Naive B cell (primary cell): ENCODE measurements at regions not wholly inside any gene's neighbourhood (a gene's known extent, or its start where the extent isn't known, plus 50 kb on each side); places are given as distances from the start of the nearest gene placed in this dataset.
"Not testable (repeated sequence)": the region's sequence is repeated elsewhere in the genome, so short reads cannot be mapped to it uniquely, and the experiment has no call there.

Experiments used
- ATAC-seq, 2 donors: fragments of 150-1000 bp; cut with Tn5 transposase; 2 replicates each; pipeline ENCODE4 v1.10.0; 2021; ENCODE audit warnings: low read depth in 2 of 2, mild to moderate bottlenecking in 2 of 2, moderate library complexity in 2 of 2
- DNase-seq: peaks from one replicate; pipeline ENCODE4 v3.0.0; 2022
- H3K27ac Mint-ChIP-seq, 6 donors: one replicate each; pipeline ENCODE4 v1.8.0; 2020 to 2022; ENCODE audit warnings: mild to moderate bottlenecking in 6 of 6, mixed read lengths in 6 of 6, moderate library complexity in 5 of 6, inconsistent platforms in 2 of 6
- H3K27me3 Mint-ChIP-seq, 3 donors: one replicate each; pipeline ENCODE4 v1.8.0; 2021 to 2022; ENCODE audit warnings: mixed read lengths in 3 of 3, mild to moderate bottlenecking in 1 of 3
- H3K36me3 Mint-ChIP-seq, 2 donors: one replicate each; pipeline ENCODE4 v1.8.0; 2020 to 2022; ENCODE audit warnings: mixed read lengths in 2 of 2, inconsistent platforms in 1 of 2, mild to moderate bottlenecking in 1 of 2
- H3K4me1 Mint-ChIP-seq, 3 donors: one replicate each; pipeline ENCODE4 v1.8.0; 2020 to 2022; ENCODE audit warnings: mixed read lengths in 3 of 3, inconsistent platforms in 1 of 3, mild to moderate bottlenecking in 1 of 3, moderate library complexity in 1 of 3
- H3K4me3 Mint-ChIP-seq, 8 donors: one replicate each; pipeline ENCODE4 v1.8.0; 2020 to 2022; ENCODE audit warnings: mild to moderate bottlenecking in 8 of 8, mixed read lengths in 8 of 8, moderate library complexity in 8 of 8, inconsistent platforms in 2 of 8
- H3K9me3 Mint-ChIP-seq, 7 donors: one replicate each; pipeline ENCODE4 v1.8.0; 2020 to 2022; ENCODE audit warnings: mixed read lengths in 7 of 7, mild to moderate bottlenecking in 5 of 7, inconsistent platforms in 2 of 7, moderate library complexity in 1 of 7

- no peak overlapping the region for H3K27ac Mint-ChIP-seq
- DNase-seq (no peak), ATAC-seq (no peak)
- no peak overlapping the region for H3K4me3 Mint-ChIP-seq
- H3K9me3 Mint-ChIP-seq: peaks cover 2 to 15% (median 4%) of the 10 kb centered on the region in 7 donors
- H3K36me3 Mint-ChIP-seq: peaks cover 0 to 7% of the 10 kb centered on the region in 2 donors
- H3K27me3 Mint-ChIP-seq: no peaks in the 10 kb centered on the region
- no peaks in the 10 kb centered on the region for H3K4me1 Mint-ChIP-seq
Measured at GRCh38 chr10:94116848-94117247, 123.1 kb downstream of the PLCE1 start.

- peaks cover 0 to 3% (median 0%) of the 10 kb centered on the region in 3 donors for H3K27me3 Mint-ChIP-seq
- no peak overlapping the region for H3K4me3 Mint-ChIP-seq
- ATAC-seq: no peak
- H3K27ac Mint-ChIP-seq: no peak overlapping the region
- H3K36me3 Mint-ChIP-seq: no peaks in the 10 kb centered on the region
- DNase-seq: no peak
- H3K4me1 Mint-ChIP-seq: no peaks in the 10 kb centered on the region
- H3K9me3 Mint-ChIP-seq: peaks cover 0 to 9% (median 4%) of the 10 kb centered on the region in 7 donors
Measured at GRCh38 chr10:94122211-94122610, 128.5 kb downstream of the PLCE1 start.

GRCh38 chr10:94123258-94123995 is 129.7 kb downstream of the PLCE1 start:
- no peak overlapping the region for H3K27ac Mint-ChIP-seq

GRCh38 chr10:94124147-94124546 is 130.4 kb downstream of the PLCE1 start:
- H3K27ac Mint-ChIP-seq, ATAC-seq, H3K4me1 Mint-ChIP-seq, H3K36me3 Mint-ChIP-seq, H3K27me3 Mint-ChIP-seq, DNase-seq, H3K9me3 Mint-ChIP-seq, H3K4me3 Mint-ChIP-seq: not testable (repeated sequence)

More at GRCh38 chr10:94123258-94123995, 129.7 kb downstream of the PLCE1 start:
- Mint-ChIP-seq H3K9me3 (peaks cover 0 to 4% (median 2%) of the 10 kb centered on the region in 7 donors), H3K27me3 (peaks cover 0 to 3% (median 0%) of the 10 kb centered on the region in 3 donors), H3K36me3 (no peaks in the 10 kb centered on the region), H3K4me3 (no peak overlapping the region), H3K4me1 (no peaks in the 10 kb centered on the region)
- no peak for ATAC-seq
- DNase-seq: no peak

GRCh38 chr10:94125268-94125667 is 131.5 kb downstream of the PLCE1 start:
- H3K4me3 Mint-ChIP-seq, H3K27me3 Mint-ChIP-seq, H3K27ac Mint-ChIP-seq, H3K4me1 Mint-ChIP-seq, DNase-seq, ATAC-seq, H3K9me3 Mint-ChIP-seq, H3K36me3 Mint-ChIP-seq: not testable (repeated sequence)

- Mint-ChIP-seq H3K36me3 (no peaks in the 10 kb centered on the region), H3K4me3 (no peak overlapping the region), H3K4me1 (no peaks in the 10 kb centered on the region), H3K27me3 (peaks cover 0 to 3% (median 0%) of the 10 kb centered on the region in 3 donors), H3K9me3 (no peaks in the 10 kb centered on the region), H3K27ac (no peak overlapping the region)
- DNase-seq (no peak), ATAC-seq (no peak)
Measured at GRCh38 chr10:94125856-94126255, 132.1 kb downstream of the PLCE1 start.

- no peaks in the 10 kb centered on the region for H3K36me3 Mint-ChIP-seq
- no peaks in the 10 kb centered on the region for H3K4me1 Mint-ChIP-seq
- peaks cover 0 to 8% (median 6%) of the 10 kb centered on the region in 3 donors for H3K27me3 Mint-ChIP-seq
- no peaks in the 10 kb centered on the region for H3K9me3 Mint-ChIP-seq
- ATAC-seq: no peak
- H3K27ac Mint-ChIP-seq: no peak overlapping the region
- no peak for DNase-seq
- H3K4me3 Mint-ChIP-seq: no peak overlapping the region
Measured at GRCh38 chr10:94129393-94130130, 135.8 kb downstream of the PLCE1 start.

GRCh38 chr10:94131885-94132284 is 138.2 kb downstream of the PLCE1 start:
- Mint-ChIP-seq H3K4me1 (no peaks in the 10 kb centered on the region), H3K4me3 (no peak overlapping the region), H3K27ac (no peak overlapping the region), H3K9me3 (no peaks in the 10 kb centered on the region), H3K27me3 (peaks cover 0 to 8% (median 6%) of the 10 kb centered on the region in 3 donors), H3K36me3 (no peaks in the 10 kb centered on the region)
- no peak for ATAC-seq
- no peak for DNase-seq

GRCh38 chr10:94133239-94133638 is 139.5 kb downstream of the PLCE1 start:
- no peaks in the 10 kb centered on the region for H3K36me3 Mint-ChIP-seq

GRCh38 chr10:94137747-94138146 is 144.0 kb downstream of the PLCE1 start:
- Mint-ChIP-seq H3K9me3 (peaks cover 0 to 4% (median 0%) of the 10 kb centered on the region in 7 donors), H3K27me3 (peaks cover 0 to 3% (median 0%) of the 10 kb centered on the region in 3 donors), H3K4me3 (no peak overlapping the region), H3K36me3 (no peaks in the 10 kb centered on the region), H3K4me1 (no peaks in the 10 kb centered on the region), H3K27ac (no peak overlapping the region)
- DNase-seq: no peak
- ATAC-seq: no peak

More at GRCh38 chr10:94133239-94133638, 139.5 kb downstream of the PLCE1 start:
- H3K4me3 Mint-ChIP-seq: no peak overlapping the region
- no peak for ATAC-seq
- H3K27ac Mint-ChIP-seq: peak overlapping the region in 1 of 6 donors; percentile 67
- no peak for DNase-seq
- H3K9me3 Mint-ChIP-seq: no peaks in the 10 kb centered on the region
- no peaks in the 10 kb centered on the region for H3K4me1 Mint-ChIP-seq
- peaks cover 0 to 8% (median 6%) of the 10 kb centered on the region in 3 donors for H3K27me3 Mint-ChIP-seq

GRCh38 chr10:94138391-94138790 is 144.7 kb downstream of the PLCE1 start:
- Mint-ChIP-seq H3K4me1 (no peaks in the 10 kb centered on the region), H3K36me3 (no peaks in the 10 kb centered on the region), H3K9me3 (peaks cover 0 to 4% (median 0%) of the 10 kb centered on the region in 7 donors), H3K27me3 (peaks cover 0 to 3% (median 0%) of the 10 kb centered on the region in 3 donors), H3K4me3 (no peak overlapping the region), H3K27ac (no peak overlapping the region)
- ATAC-seq: no peak
- no peak for DNase-seq

GRCh38 chr10:94143261-94143660 is 149.5 kb downstream of the PLCE1 start:
- no peak for ATAC-seq
- H3K27ac Mint-ChIP-seq: no peak overlapping the region
- peaks cover 0 to 12% (median 0%) of the 10 kb centered on the region in 7 donors for H3K9me3 Mint-ChIP-seq
- no peaks in the 10 kb centered on the region for H3K4me1 Mint-ChIP-seq
- no peak for DNase-seq
- H3K4me3 Mint-ChIP-seq: no peak overlapping the region
- H3K27me3 Mint-ChIP-seq: peaks cover 0 to 5% (median 3%) of the 10 kb centered on the region in 3 donors
- no peaks in the 10 kb centered on the region for H3K36me3 Mint-ChIP-seq

- H3K27ac Mint-ChIP-seq: peak overlapping the region in 1 of 6 donors; percentile 48
- H3K27me3 Mint-ChIP-seq: peaks cover 0 to 6% (median 3%) of the 10 kb centered on the region in 3 donors
- peaks cover 0 to 9% (median 0%) of the 10 kb centered on the region in 7 donors for H3K9me3 Mint-ChIP-seq
- no peak for ATAC-seq
- no peaks in the 10 kb centered on the region for H3K36me3 Mint-ChIP-seq
- DNase-seq: no peak
- no peak overlapping the region for H3K4me3 Mint-ChIP-seq
- H3K4me1 Mint-ChIP-seq: no peaks in the 10 kb centered on the region
Measured at GRCh38 chr10:94146313-94146712, 152.6 kb downstream of the PLCE1 start.

- Mint-ChIP-seq H3K4me1 (no peaks in the 10 kb centered on the region), H3K36me3 (no peaks in the 10 kb centered on the region), H3K4me3 (no peak overlapping the region), H3K9me3 (peaks cover 0 to 8% (median 0%) of the 10 kb centered on the region in 7 donors), H3K27ac (no peak overlapping the region), H3K27me3 (peaks cover 0 to 8% (median 6%) of the 10 kb centered on the region in 3 donors)
- no peak for ATAC-seq
- DNase-seq: no peak
Measured at GRCh38 chr10:94146746-94147145, 153.0 kb downstream of the PLCE1 start.
